Prostate gland (tissue), 2 donors: ENCODE measurements at regions not wholly inside any gene's neighbourhood (a gene's known extent, or its start where the extent isn't known, plus 50 kb on each side); places are given as distances from the start of the nearest gene placed in this dataset.

Experiments used
- DNase-seq: peaks from one replicate; pipeline ENCODE4 v3.0.0-alpha.2; 2019; ENCODE audit warnings: low spot score
- H3K27ac ChIP-seq, 2 donors: fragments of 200-600 bp; sonication (generic); 2 replicates each; pipeline ENCODE4 v1.5.1; 2017 to 2019
- H3K27me3 ChIP-seq: fragments of 200-600 bp; sonication (generic); replicated peaks from 2 replicates; pipeline ENCODE4 v1.5.1; 2019; ENCODE audit not compliant: insufficient read depth
- H3K36me3 ChIP-seq, 2 donors: fragments of 200-600 bp; sonication (generic); 1 replicate in 1 of 2; 2 replicates in 1 of 2; pipeline versions ENCODE4 v1.5.1 to v1.8.1; 2017 to 2019
- H3K4me1 ChIP-seq: fragments of 200-600 bp; sonication (generic); replicated peaks from 2 replicates; pipeline ENCODE4 v1.5.1; 2019
- H3K4me3 ChIP-seq, 2 donors: fragments of 200-600 bp; sonication (generic); 2 replicates each; pipeline ENCODE4 v1.5.1; 2017 to 2019
- H3K9me3 ChIP-seq: fragments of 200-600 bp; sonication (generic); 2 replicates; pipeline ENCODE4 v1.5.1; 2017
- POLR2A ChIP-seq: fragments of 450-650 bp; IDR thresholded peaks from one replicate; pipeline ENCODE4 v1.6.1; 2016; ENCODE audit warnings: antibody characterized with exemption, mild to moderate bottlenecking
- POLR2AphosphoS5 ChIP-seq: sonication (generic); formaldehyde crosslinking; IDR thresholded peaks from one replicate; pipeline ENCODE4 v1.6.1; 2017; ENCODE audit warnings: antibody characterized with exemption
- WGBS: methylation state at CpG from one replicate; pipeline ENCODE4 v1.1.5; 2018; 5-methylcytosine and 5-hydroxymethylcytosine counted together
- intact Hi-C: fragments of 100-400 bp; cut with DNase I; formaldehyde crosslinking; loops from one replicate; pipeline ENCODE4 v1.14.2; 2022
- TF ChIP-seq, protein P1 (sequence below), 4 experiments: fragments of 200-600 bp in 2 of 4; fragments of 450-650 bp in 2 of 4; sonication (generic) in 2 of 4; IDR thresholded peaks; 1 replicate in 3 of 4; 2 replicates in 1 of 4; pipeline ENCODE4 v1.5.1; 2016 to 2019; ENCODE audit warnings: antibody characterized with exemption in 4 of 4, mild to moderate bottlenecking in 2 of 4, moderate library complexity in 2 of 4

- Histone ChIP-seq H3K4me1 (no peaks in the 10 kb centered on the region), H3K27ac (no peak overlapping the region), H3K9me3 (no peaks in the 10 kb centered on the region), H3K27me3 (no peaks in the 10 kb centered on the region), H3K36me3 (no peaks in the 10 kb centered on the region), H3K4me3 (no peak overlapping the region)
- intact Hi-C loops: no loop called here
- no peak for DNase-seq
- 81% methylated on average over 5 of the region's 5 CpGs for WGBS
- TF ChIP-seq, protein P1, sequence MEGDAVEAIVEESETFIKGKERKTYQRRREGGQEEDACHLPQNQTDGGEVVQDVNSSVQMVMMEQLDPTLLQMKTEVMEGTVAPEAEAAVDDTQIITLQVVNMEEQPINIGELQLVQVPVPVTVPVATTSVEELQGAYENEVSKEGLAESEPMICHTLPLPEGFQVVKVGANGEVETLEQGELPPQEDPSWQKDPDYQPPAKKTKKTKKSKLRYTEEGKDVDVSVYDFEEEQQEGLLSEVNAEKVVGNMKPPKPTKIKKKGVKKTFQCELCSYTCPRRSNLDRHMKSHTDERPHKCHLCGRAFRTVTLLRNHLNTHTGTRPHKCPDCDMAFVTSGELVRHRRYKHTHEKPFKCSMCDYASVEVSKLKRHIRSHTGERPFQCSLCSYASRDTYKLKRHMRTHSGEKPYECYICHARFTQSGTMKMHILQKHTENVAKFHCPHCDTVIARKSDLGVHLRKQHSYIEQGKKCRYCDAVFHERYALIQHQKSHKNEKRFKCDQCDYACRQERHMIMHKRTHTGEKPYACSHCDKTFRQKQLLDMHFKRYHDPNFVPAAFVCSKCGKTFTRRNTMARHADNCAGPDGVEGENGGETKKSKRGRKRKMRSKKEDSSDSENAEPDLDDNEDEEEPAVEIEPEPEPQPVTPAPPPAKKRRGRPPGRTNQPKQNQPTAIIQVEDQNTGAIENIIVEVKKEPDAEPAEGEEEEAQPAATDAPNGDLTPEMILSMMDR (IDR thresholded peaks at IDR 0.05): no peak
Observed at GRCh38 chr12:103114296-103115055, 157.0 kb downstream of the ASCL1 start.

DNA sequence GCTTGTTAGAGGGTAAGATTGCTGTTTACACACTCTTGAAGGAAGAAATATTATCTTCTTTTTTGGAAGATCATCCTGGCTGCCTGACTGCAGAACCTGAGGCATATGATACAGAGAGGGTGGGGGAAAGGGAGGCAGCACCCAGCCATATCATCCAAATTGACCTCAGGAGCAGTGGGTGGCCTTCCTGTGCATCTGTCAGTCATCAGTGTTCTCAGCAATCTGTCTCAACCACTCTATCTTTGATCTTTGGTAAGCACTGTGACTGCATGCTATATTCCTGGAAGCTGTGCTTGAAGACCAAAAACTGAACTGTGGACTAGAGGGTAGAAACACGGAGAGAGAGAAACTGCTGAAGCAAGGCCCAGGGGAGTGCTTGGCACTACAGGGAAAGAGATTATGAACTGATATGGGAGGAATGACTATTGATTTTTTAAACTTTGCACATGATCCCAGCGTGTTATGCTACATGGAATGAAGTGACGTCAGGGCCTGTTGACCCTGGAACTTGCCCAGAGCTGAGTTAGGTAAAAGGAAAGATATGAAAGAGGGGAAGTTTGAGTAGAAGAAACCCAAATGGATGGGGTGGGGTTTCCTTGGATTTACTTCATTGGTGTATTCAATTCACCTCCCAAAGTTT is 171.5 kb downstream of the ASCL1 start:
- TF ChIP-seq POLR2AphosphoS5 (no peak), POLR2A (no peak)
- TF ChIP-seq, protein P1 (IDR thresholded peaks at IDR 0.05): no peak
- 78% methylated on average over 3 of the region's 3 CpGs for WGBS
- no peak overlapping the region for H3K27ac ChIP-seq
- H3K4me3 ChIP-seq: no peak overlapping the region
- intact Hi-C loops: no loop called here
- no peaks in the 10 kb centered on the region for H3K36me3 ChIP-seq
- H3K4me1 ChIP-seq: no peaks in the 10 kb centered on the region
- no peak for DNase-seq
- no peaks in the 10 kb centered on the region for H3K9me3 ChIP-seq
- H3K27me3 ChIP-seq: no peaks in the 10 kb centered on the region

GRCh38 chr12:103130564-103130963 is 173.1 kb downstream of the ASCL1 start:
- Histone ChIP-seq H3K27me3 (no peaks in the 10 kb centered on the region), H3K4me1 (no peaks in the 10 kb centered on the region), H3K27ac (no peak overlapping the region), H3K4me3 (no peak overlapping the region), H3K9me3 (no peaks in the 10 kb centered on the region), H3K36me3 (no peaks in the 10 kb centered on the region)
- 93% methylated on average over 3 of the region's 3 CpGs for WGBS
- TF ChIP-seq POLR2A (no peak), POLR2AphosphoS5 (no peak)
- TF ChIP-seq, protein P1 (IDR thresholded peaks at IDR 0.05): no peak
- no peak for DNase-seq
- intact Hi-C loops: no loop called here

- intact Hi-C loops: no loop called here
Observed at GRCh38 chr12:103138538-103138937, 181.1 kb downstream of the ASCL1 start.

More at GRCh38 chr12:103138538-103138937, 181.1 kb downstream of the ASCL1 start:
- no peak for DNase-seq
- H3K4me3 ChIP-seq: no peak overlapping the region
- no peak for TF ChIP-seq POLR2AphosphoS5
- no peak for TF ChIP-seq POLR2A
- TF ChIP-seq, protein P1 (IDR thresholded peaks at IDR 0.05): no peak
- no peaks in the 10 kb centered on the region for H3K36me3 ChIP-seq
- 93% methylated on average over 1 of the region's 1 CpG for WGBS
- H3K27ac ChIP-seq: no peak overlapping the region
- H3K9me3 ChIP-seq: no peaks in the 10 kb centered on the region
- no peaks in the 10 kb centered on the region for H3K4me1 ChIP-seq
- no peaks in the 10 kb centered on the region for H3K27me3 ChIP-seq
